ENCODE measurements at regions not wholly inside any gene's neighbourhood (a gene's known extent, or its start where the extent isn't known, plus 50 kb on each side); places are given as distances from the start of the nearest gene placed in this dataset.

GRCh38 chr9:16255217-16255616 lies 615.3 kb downstream of the BNC2 start:
- Histone ChIP-seq H3K9me3 (ENCODE audit: control insufficient read depth, low read length) (no peaks in the 10 kb centered on the region), H2AFZ (ENCODE audit: low read depth, low read length) (no peak overlapping the region), H3K36me3 (ENCODE audit: control insufficient read depth in 1 of 2, insufficient read depth in 2 of 2, low read depth in 1 of 2, low read length in 2 of 2) (no peaks in the 10 kb centered on the region), H3K4ac (ENCODE audit: low read depth in 1 of 2, low read length in 2 of 2) (no peak overlapping the region), H3K18ac (ENCODE audit: low read depth in 1 of 2, low read length in 2 of 2) (no peak overlapping the region), H2AK5ac (ENCODE audit: low read length, severe bottlenecking) (no peak overlapping the region), H3K4me2 (ENCODE audit: low read length, poor library complexity, severe bottlenecking) (no peak overlapping the region), H3K14ac (ENCODE audit: low read length in 2 of 2) (no peak overlapping the region), H3K27me3 (ENCODE audit: control insufficient read depth in 1 of 2, insufficient read depth in 1 of 2, low read length in 2 of 2) (no peaks in the 10 kb centered on the region), H3K79me1 (replicated peaks; ENCODE audit: low read length, poor library complexity, severe bottlenecking) (no peaks in the 10 kb centered on the region), H3K4me1 (ENCODE audit: control insufficient read depth, insufficient read depth, low read depth, low read length) (no peaks in the 10 kb centered on the region), H3K27ac (ENCODE audit: low read length, poor library complexity, severe bottlenecking) (no peak overlapping the region), H3K9ac (ENCODE audit: low read length) (no peak overlapping the region), H2BK5ac (ENCODE audit: low read depth, low read length, poor library complexity, severe bottlenecking) (no peak overlapping the region), H4K91ac (ENCODE audit: low read length) (no peak overlapping the region), H2BK120ac (ENCODE audit: low read depth, low read length) (no peak overlapping the region), H2BK12ac (ENCODE audit: low read length in 2 of 2) (no peak overlapping the region), H3K4me3 (ENCODE audit: insufficient read depth in 1 of 2, low read depth in 1 of 2, low read length in 2 of 2) (no peak overlapping the region), H3K23ac (ENCODE audit: low read length in 2 of 2) (no peak overlapping the region), H4K8ac (ENCODE audit: low read length) (no peak overlapping the region), H2BK15ac (ENCODE audit: low read depth, poor library complexity, severe bottlenecking) (no peak overlapping the region)
- no peak for DNase-seq
- 78% methylated on average over 4 of the region's 4 CpGs for WGBS

- Histone ChIP-seq H2BK5ac (ENCODE audit: low read depth, low read length, poor library complexity, severe bottlenecking) (no peak overlapping the region), H3K4me2 (ENCODE audit: low read length, poor library complexity, severe bottlenecking) (no peak overlapping the region), H2BK15ac (ENCODE audit: low read depth, poor library complexity, severe bottlenecking) (no peak overlapping the region), H3K36me3 (ENCODE audit: control insufficient read depth in 1 of 2, insufficient read depth in 2 of 2, low read depth in 1 of 2, low read length in 2 of 2) (no peaks in the 10 kb centered on the region), H2AFZ (ENCODE audit: low read depth, low read length) (no peak overlapping the region), H4K8ac (ENCODE audit: low read length) (no peak overlapping the region), H3K27ac (ENCODE audit: low read length, poor library complexity, severe bottlenecking) (no peak overlapping the region), H2BK12ac (ENCODE audit: low read length in 2 of 2) (no peak overlapping the region), H3K18ac (ENCODE audit: low read depth in 1 of 2, low read length in 2 of 2) (no peak overlapping the region), H2AK5ac (ENCODE audit: low read length, severe bottlenecking) (no peak overlapping the region), H3K9me3 (ENCODE audit: control insufficient read depth, low read length) (no peaks in the 10 kb centered on the region), H3K23ac (ENCODE audit: low read length in 2 of 2) (no peak overlapping the region), H3K9ac (ENCODE audit: low read length) (no peak overlapping the region), H3K14ac (ENCODE audit: low read length in 2 of 2) (no peak overlapping the region), H4K91ac (ENCODE audit: low read length) (no peak overlapping the region), H2BK120ac (ENCODE audit: low read depth, low read length) (no peak overlapping the region), H3K79me1 (replicated peaks; ENCODE audit: low read length, poor library complexity, severe bottlenecking) (no peaks in the 10 kb centered on the region), H3K4ac (ENCODE audit: low read depth in 1 of 2, low read length in 2 of 2) (no peak overlapping the region), H3K27me3 (ENCODE audit: control insufficient read depth in 1 of 2, insufficient read depth in 1 of 2, low read length in 2 of 2) (no peaks in the 10 kb centered on the region), H3K4me1 (ENCODE audit: control insufficient read depth, insufficient read depth, low read depth, low read length) (peaks cover 3% of the 10 kb centered on the region), H3K4me3 (ENCODE audit: insufficient read depth in 1 of 2, low read depth in 1 of 2, low read length in 2 of 2) (no peak overlapping the region)
- WGBS = 52% methylated on average over 2 of the region's 2 CpGs
- peak; percentile 37 for DNase-seq
These were observed 612.9 kb downstream of the BNC2 start for GRCh38 chr9:16257604-16258003.

GRCh38 chr9:16258191-16258590 lies 612.3 kb downstream of the BNC2 start:
- Histone ChIP-seq H3K18ac (ENCODE audit: low read depth in 1 of 2, low read length in 2 of 2) (no peak overlapping the region), H3K27ac (ENCODE audit: low read length, poor library complexity, severe bottlenecking) (no peak overlapping the region), H3K9ac (ENCODE audit: low read length) (no peak overlapping the region), H3K79me1 (replicated peaks; ENCODE audit: low read length, poor library complexity, severe bottlenecking) (no peaks in the 10 kb centered on the region), H2BK120ac (ENCODE audit: low read depth, low read length) (no peak overlapping the region), H4K8ac (ENCODE audit: low read length) (no peak overlapping the region), H2BK5ac (ENCODE audit: low read depth, low read length, poor library complexity, severe bottlenecking) (no peak overlapping the region), H2AFZ (ENCODE audit: low read depth, low read length) (no peak overlapping the region), H3K4ac (ENCODE audit: low read depth in 1 of 2, low read length in 2 of 2) (no peak overlapping the region), H3K23ac (ENCODE audit: low read length in 2 of 2) (no peak overlapping the region), H3K4me2 (ENCODE audit: low read length, poor library complexity, severe bottlenecking) (no peak overlapping the region), H3K14ac (ENCODE audit: low read length in 2 of 2) (no peak overlapping the region), H2BK12ac (ENCODE audit: low read length in 2 of 2) (no peak overlapping the region), H2BK15ac (ENCODE audit: low read depth, poor library complexity, severe bottlenecking) (no peak overlapping the region), H4K91ac (ENCODE audit: low read length) (no peak overlapping the region), H3K36me3 (ENCODE audit: control insufficient read depth in 1 of 2, insufficient read depth in 2 of 2, low read depth in 1 of 2, low read length in 2 of 2) (no peaks in the 10 kb centered on the region), H3K4me1 (ENCODE audit: control insufficient read depth, insufficient read depth, low read depth, low read length) (peaks cover 7% of the 10 kb centered on the region), H3K9me3 (ENCODE audit: control insufficient read depth, low read length) (no peaks in the 10 kb centered on the region), H3K4me3 (ENCODE audit: insufficient read depth in 1 of 2, low read depth in 1 of 2, low read length in 2 of 2) (no peak overlapping the region), H2AK5ac (ENCODE audit: low read length, severe bottlenecking) (no peak overlapping the region), H3K27me3 (ENCODE audit: control insufficient read depth in 1 of 2, insufficient read depth in 1 of 2, low read length in 2 of 2) (no peaks in the 10 kb centered on the region)
- 97% methylated on average over 11 of the region's 12 CpGs for WGBS
- no peak for DNase-seq

- H2BK15ac ChIP-seq (ENCODE audit: low read depth, poor library complexity, severe bottlenecking) = no peak overlapping the region
- no peak overlapping the region for H3K14ac ChIP-seq (ENCODE audit: low read length in 2 of 2)
- H2AK5ac ChIP-seq (ENCODE audit: low read length, severe bottlenecking) = no peak overlapping the region
- no peak overlapping the region for H3K23ac ChIP-seq (ENCODE audit: low read length in 2 of 2)
- H2BK12ac ChIP-seq (ENCODE audit: low read length in 2 of 2) = no peak overlapping the region
- H3K27me3 ChIP-seq (ENCODE audit: control insufficient read depth in 1 of 2, insufficient read depth in 1 of 2, low read length in 2 of 2) = peaks cover 0 to 4% of the 10 kb centered on the region in 2 experiments
- H3K4me3 ChIP-seq (ENCODE audit: insufficient read depth in 1 of 2, low read depth in 1 of 2, low read length in 2 of 2) = no peak overlapping the region
- H3K4me2 ChIP-seq (ENCODE audit: low read length, poor library complexity, severe bottlenecking) = no peak overlapping the region
- H4K91ac ChIP-seq (ENCODE audit: low read length) = no peak overlapping the region
- H3K36me3 ChIP-seq (ENCODE audit: control insufficient read depth in 1 of 2, insufficient read depth in 2 of 2, low read depth in 1 of 2, low read length in 2 of 2) = no peaks in the 10 kb centered on the region
- no peak overlapping the region for H4K8ac ChIP-seq (ENCODE audit: low read length)
- no peak overlapping the region for H2AFZ ChIP-seq (ENCODE audit: low read depth, low read length)
- H2BK120ac ChIP-seq (ENCODE audit: low read depth, low read length) = no peak overlapping the region
- no peak overlapping the region for H3K4ac ChIP-seq (ENCODE audit: low read depth in 1 of 2, low read length in 2 of 2)
- no peaks in the 10 kb centered on the region for H3K79me1 ChIP-seq (replicated peaks; ENCODE audit: low read length, poor library complexity, severe bottlenecking)
- no peak overlapping the region for H2BK5ac ChIP-seq (ENCODE audit: low read depth, low read length, poor library complexity, severe bottlenecking)
- 96% methylated on average over 7 of the region's 8 CpGs for WGBS
- DNase-seq = no peak
- H3K9ac ChIP-seq (ENCODE audit: low read length) = no peak overlapping the region
- H3K18ac ChIP-seq (ENCODE audit: low read depth in 1 of 2, low read length in 2 of 2) = no peak overlapping the region
- no peak overlapping the region for H3K27ac ChIP-seq (ENCODE audit: low read length, poor library complexity, severe bottlenecking)
- H3K9me3 ChIP-seq (ENCODE audit: control insufficient read depth, low read length) = no peaks in the 10 kb centered on the region
- peaks cover 10% of the 10 kb centered on the region for H3K4me1 ChIP-seq (ENCODE audit: control insufficient read depth, insufficient read depth, low read depth, low read length)
These were observed 611.8 kb downstream of the BNC2 start for GRCh38 chr9:16258708-16259107.
